ENCODE measurements at regions not wholly inside any gene's neighbourhood (a gene's known extent, or its start where the extent isn't known, plus 50 kb on each side); places are given as distances from the start of the nearest gene placed in this dataset.

DNA sequence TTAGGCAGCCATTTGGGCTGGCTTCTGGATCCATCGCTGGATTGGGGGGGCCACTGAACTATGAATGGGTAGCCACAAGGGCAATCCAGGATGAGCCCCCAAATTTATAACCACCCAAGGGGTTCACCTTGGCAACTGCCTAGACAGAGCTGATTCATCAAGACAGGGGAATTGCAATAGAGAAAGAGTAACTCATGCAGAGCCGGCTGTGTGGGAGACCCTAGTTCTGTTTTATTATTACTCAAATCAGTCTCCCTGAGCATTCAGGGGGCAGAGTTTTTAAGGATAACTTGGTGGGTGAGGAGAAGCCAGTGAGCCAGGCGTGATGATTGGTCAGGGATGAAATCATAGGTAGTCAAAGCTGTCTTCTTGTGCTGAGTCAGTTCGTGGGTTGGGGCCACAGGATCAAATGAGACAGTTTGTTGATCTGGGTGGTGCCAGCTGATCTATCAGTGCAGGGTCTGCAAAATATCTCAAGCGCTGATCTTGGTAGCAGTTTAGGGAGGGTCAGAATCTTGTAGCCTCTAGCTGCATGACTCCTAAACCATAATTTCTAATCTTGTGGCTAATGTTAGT lies 57.9 kb downstream of the DNAJB9 start:
- no peak overlapping the region for H3K4me3 ChIP-seq (ENCODE audit: control insufficient read depth, low read depth, low read length)
- DNase-seq (ENCODE audit: low read depth), result no peak
- TF ChIP-seq, protein P1, sequence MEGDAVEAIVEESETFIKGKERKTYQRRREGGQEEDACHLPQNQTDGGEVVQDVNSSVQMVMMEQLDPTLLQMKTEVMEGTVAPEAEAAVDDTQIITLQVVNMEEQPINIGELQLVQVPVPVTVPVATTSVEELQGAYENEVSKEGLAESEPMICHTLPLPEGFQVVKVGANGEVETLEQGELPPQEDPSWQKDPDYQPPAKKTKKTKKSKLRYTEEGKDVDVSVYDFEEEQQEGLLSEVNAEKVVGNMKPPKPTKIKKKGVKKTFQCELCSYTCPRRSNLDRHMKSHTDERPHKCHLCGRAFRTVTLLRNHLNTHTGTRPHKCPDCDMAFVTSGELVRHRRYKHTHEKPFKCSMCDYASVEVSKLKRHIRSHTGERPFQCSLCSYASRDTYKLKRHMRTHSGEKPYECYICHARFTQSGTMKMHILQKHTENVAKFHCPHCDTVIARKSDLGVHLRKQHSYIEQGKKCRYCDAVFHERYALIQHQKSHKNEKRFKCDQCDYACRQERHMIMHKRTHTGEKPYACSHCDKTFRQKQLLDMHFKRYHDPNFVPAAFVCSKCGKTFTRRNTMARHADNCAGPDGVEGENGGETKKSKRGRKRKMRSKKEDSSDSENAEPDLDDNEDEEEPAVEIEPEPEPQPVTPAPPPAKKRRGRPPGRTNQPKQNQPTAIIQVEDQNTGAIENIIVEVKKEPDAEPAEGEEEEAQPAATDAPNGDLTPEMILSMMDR (IDR thresholded peaks at IDR 0.05; ENCODE audit: control insufficient read depth, insufficient read depth, low read depth, low read length, missing control alignments), result no peak

DNA sequence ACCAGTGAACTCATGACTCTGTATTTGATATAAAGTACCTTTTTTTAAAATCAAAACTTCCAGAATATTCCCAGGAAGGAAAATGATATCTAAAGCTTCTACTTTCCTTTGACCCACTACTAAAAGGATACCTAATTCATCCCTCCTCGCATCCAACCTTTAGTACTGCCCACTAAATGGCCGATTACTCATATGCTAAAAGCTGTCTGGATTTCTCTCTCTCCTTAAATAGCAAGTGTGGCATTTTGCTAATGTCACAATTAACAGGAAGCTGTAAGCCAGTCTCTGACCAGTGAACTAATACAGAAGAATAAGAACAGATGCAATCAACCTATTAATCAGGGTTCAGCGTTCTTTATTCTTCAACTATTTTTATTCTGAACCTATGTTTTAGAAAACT lies 59.0 kb downstream of the DNAJB9 start:
- H3K4me3 ChIP-seq (ENCODE audit: control insufficient read depth, low read depth, low read length), result no peak overlapping the region
- TF ChIP-seq, protein P1 (IDR thresholded peaks at IDR 0.05; ENCODE audit: control insufficient read depth, insufficient read depth, low read depth, low read length, missing control alignments), result no peak
- DNase-seq (ENCODE audit: low read depth), result no peak

DNA sequence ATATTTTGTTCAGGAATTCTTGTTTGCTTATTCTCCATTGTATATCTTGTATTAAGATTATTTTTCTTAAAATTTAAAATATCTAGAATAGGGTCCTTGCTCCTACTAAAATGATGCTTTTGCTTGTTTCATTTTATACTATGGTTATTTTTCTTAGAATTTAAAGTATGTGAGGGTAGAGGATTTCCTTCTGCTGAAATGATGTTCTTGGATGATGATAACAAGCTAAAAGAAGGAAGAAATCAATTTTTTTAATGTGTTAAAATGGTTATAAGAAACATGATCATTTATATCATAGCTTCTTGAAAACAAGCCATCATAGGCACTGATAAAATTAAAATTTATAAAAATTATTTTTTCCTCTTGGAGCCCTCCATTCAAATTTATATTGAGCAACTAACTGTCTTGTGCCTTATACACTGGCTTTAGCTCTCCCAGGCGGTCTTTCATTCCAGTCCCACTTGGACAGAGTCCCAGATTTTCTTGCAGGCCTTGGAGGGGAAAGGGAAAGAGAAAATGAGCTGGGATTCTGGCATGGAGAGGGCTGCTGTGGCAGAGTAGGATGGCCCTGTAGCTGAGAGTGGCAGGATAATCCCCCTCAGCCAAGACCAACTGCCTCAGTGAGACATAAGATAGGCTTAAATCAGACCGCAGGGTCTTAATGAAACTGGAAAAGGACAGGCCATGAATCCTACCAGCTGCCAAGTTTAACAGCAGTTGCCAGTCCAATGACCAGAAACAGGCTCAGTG lies 60.2 kb downstream of the DNAJB9 start:
- DNase-seq (ENCODE audit: low read depth), result no peak
- TF ChIP-seq, protein P1 (IDR thresholded peaks at IDR 0.05; ENCODE audit: control insufficient read depth, insufficient read depth, low read depth, low read length, missing control alignments), result no peak
- no peak overlapping the region for H3K4me3 ChIP-seq (ENCODE audit: control insufficient read depth, low read depth, low read length)

DNA sequence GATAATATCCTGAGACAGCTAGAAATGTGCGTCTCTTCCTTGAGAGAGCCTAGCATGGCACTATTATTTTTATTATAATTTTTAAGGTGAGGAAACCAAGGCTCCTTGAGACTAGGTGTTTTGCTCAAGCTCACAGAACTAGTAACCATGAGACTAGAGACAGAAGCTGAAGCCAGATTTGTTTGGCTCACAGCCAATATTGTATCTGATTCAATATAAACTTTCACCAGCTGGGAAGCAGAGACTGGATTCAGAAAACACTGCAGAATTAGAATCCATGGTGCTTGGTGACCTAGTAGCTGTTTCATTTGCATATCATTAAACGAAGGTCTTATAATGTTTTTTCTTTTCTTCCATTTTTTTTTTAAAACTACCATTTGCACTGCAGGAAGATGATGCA lies 64.4 kb downstream of the DNAJB9 start:
- no peak overlapping the region for H3K4me3 ChIP-seq (ENCODE audit: control insufficient read depth, low read depth, low read length)
- no peak for DNase-seq (ENCODE audit: low read depth)

DNA sequence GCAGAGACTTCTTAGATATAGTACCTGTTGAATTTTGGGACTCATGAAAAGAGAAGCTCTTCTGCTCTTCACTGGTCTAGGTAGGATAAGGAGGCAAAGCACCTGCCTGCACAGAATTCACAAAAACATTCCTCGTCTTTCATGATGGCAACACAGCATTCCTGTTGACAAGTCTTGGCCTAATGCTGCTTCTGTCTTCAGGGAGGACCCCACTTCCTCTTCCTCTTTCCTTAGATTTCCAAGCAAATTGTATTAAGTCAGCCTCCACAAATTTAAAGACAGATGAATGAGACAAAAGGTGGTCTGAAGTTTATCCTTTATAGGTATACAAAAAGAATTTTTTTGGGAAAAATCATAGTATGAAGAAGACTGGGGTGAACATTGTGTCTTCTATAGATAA lies 64.9 kb downstream of the DNAJB9 start:
- DNase-seq (ENCODE audit: low read depth), result no peak
- TF ChIP-seq, protein P1 (IDR thresholded peaks at IDR 0.05; ENCODE audit: control insufficient read depth, insufficient read depth, low read depth, low read length, missing control alignments), result no peak

More for the DNA sequence above, 64.4 kb downstream of the DNAJB9 start:
- TF ChIP-seq, protein P1 (IDR thresholded peaks at IDR 0.05; ENCODE audit: control insufficient read depth, insufficient read depth, low read depth, low read length, missing control alignments), result no peak

DNA sequence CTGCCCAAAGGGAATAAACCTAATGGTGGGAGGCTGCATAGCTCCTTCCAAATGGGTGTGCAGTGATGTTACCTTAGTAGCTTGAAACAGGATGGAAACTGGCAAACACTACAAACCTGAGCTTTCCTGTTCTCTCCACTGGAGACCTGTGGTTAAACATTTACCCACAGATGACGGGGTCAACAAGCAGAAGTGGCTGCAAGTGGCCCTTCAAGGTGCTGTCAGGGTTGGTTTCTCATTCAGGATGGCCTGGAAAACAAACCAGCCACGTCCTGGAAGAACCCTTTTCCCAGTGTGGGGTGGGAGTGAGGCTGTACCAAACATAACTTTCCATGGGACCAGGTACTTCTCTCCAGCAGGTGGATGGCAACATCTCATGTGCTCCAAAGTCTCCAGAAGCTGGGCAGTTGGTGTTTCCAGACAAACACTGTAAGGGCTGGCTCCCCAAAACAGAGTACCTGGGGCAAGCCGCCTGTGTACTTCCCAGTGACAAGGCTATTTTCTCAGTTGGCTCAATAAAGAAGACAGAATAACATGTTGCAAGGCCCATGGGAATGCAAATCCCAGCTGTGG lies 67.5 kb downstream of the DNAJB9 start:
- no peak overlapping the region for H3K4me3 ChIP-seq (ENCODE audit: control insufficient read depth, low read depth, low read length)
- DNase-seq (ENCODE audit: low read depth), result no peak
- TF ChIP-seq, protein P1 (IDR thresholded peaks at IDR 0.05; ENCODE audit: control insufficient read depth, insufficient read depth, low read depth, low read length, missing control alignments), result no peak

More for the DNA sequence above, 64.9 kb downstream of the DNAJB9 start:
- no peak overlapping the region for H3K4me3 ChIP-seq (ENCODE audit: control insufficient read depth, low read depth, low read length)

Measured in AG09309 (cell line).